Activated CD8-positive, alpha-beta memory T cell treated with anti-CD3 and anti-CD28 coated beads for 48 hours (primary cell): ENCODE measurements at regions not wholly inside any gene's neighbourhood (a gene's known extent, or its start where the extent isn't known, plus 50 kb on each side); places are given as distances from the start of the nearest gene placed in this dataset.

Experiments used
- DNase-seq, 3 experiments: peaks; one replicate each; pipeline ENCODE4 v3.0.0-alpha.2; 2020; ENCODE audit warnings: low read depth in 2 of 3, low spot score in 2 of 3

GRCh38 chr18:8536231-8536630 is 73.0 kb upstream of the RAB12 start:
- no peak for DNase-seq

GRCh38 chr18:8536922-8537321 is 72.3 kb upstream of the RAB12 start:
- DNase-seq, result no peak

GRCh38 chr18:8537400-8537799 is 71.8 kb upstream of the RAB12 start:
- DNase-seq, result no peak

GRCh38 chr18:8538935-8539334 is 70.3 kb upstream of the RAB12 start:
- no peak for DNase-seq

- DNase-seq, result no peak
These were observed 62.6 kb upstream of the RAB12 start for GRCh38 chr18:8546677-8547076.

GRCh38 chr18:8548186-8548585 is 61.1 kb upstream of the RAB12 start:
- DNase-seq, result no peak

GRCh38 chr18:8549254-8549757 is 59.9 kb upstream of the RAB12 start:
- no peak for DNase-seq

- no peak for DNase-seq
These were observed 57.1 kb upstream of the RAB12 start for GRCh38 chr18:8552151-8552550.

- DNase-seq, result no peak
These were observed 54.9 kb upstream of the RAB12 start for GRCh38 chr18:8554354-8554753.

GRCh38 chr18:8556424-8556823 is 52.8 kb upstream of the RAB12 start:
- DNase-seq, result no peak
